UCSD-AML1 (cell line): ENCODE measurements at regions not wholly inside any gene's neighbourhood (a gene's known extent, or its start where the extent isn't known, plus 50 kb on each side); places are given as distances from the start of the nearest gene placed in this dataset.
"Not testable (repeated sequence)": the region's sequence is repeated elsewhere in the genome, so short reads cannot be mapped to it uniquely, and the experiment has no call there.

Experiments
- DNase-seq: peaks from one replicate; lab custom pipeline; 2025; ENCODE audit not compliant: unreplicated experiment; lab: John Stamatoyannopoulos, UW

GRCh38 chr4:188282471-188283232 is 143.4 kb downstream of the TRIML1 start:
- no peak for DNase-seq

GRCh38 chr4:188287169-188287894 is 148.1 kb downstream of the TRIML1 start:
- no peak for DNase-seq

GRCh38 chr4:188289531-188290125 is 150.4 kb downstream of the TRIML1 start:
- DNase-seq, result no peak

DNA sequence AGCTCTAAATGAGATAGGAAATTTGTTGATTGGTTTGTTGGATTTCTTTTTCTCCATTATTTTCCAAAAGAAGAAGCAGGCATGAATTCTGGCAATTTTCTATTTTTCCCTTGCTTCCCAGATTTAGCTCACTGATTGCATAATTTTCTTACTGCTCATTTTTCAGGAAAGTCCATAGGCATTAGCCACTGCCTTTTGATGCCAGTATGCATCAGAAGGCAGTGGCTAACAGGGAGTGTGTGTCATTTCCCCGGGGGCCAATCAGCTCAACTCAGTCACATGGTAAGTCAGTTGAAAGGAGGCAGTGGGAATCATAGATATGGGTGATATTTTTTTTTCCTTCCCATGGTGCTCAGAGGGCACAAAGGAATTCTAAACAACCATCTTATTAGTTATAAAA is 156.7 kb downstream of the TRIML1 start:
- DNase-seq, result no peak

DNA sequence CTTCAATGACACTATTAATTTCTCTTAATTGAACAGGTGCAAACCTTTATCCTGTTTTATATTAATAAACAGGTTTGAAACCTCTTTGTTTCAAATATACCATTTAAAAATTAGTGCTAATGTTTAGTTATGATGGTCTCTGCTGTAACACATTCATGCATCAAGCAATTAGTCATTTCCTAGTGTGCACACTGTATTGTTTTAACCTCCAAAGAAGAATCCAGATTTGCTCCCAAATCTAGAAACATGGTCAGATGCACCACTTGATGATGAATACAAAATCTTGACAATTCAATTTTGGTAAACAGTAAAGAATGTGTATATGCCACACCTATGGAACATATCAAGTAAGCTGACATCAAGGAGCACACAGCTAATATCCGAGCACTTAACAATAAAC is 157.1 kb downstream of the TRIML1 start:
- DNase-seq, result no peak

GRCh38 chr4:188297873-188298272 is 158.6 kb downstream of the TRIML1 start:
- DNase-seq, result no peak

GRCh38 chr4:188299161-188299560 is 159.9 kb downstream of the TRIML1 start:
- DNase-seq, result no peak

DNA sequence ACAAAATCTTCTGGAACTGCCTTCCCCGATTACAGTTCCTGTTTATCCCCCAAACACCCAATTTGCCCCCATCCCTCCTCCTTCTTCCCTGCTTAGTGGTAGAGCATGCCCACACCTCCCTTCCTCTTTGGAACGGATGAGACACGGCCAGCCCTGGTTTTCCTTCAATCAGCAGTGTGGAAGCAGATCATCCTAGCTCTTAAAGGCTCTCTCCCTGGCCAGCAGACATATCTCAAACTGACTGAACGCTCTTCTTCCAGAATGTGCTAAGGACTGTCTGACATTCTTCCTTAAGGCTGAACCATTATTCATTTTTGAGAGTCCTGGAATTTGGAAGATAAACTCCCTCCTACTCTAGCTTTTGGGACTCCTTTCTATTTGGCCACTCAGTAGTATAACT is 161.1 kb downstream of the TRIML1 start:
- DNase-seq, result no peak

GRCh38 chr4:188305690-188306089 is 166.4 kb downstream of the TRIML1 start:
- DNase-seq, result no peak

GRCh38 chr4:188307591-188307990 is 168.3 kb downstream of the TRIML1 start:
- no peak for DNase-seq

DNA sequence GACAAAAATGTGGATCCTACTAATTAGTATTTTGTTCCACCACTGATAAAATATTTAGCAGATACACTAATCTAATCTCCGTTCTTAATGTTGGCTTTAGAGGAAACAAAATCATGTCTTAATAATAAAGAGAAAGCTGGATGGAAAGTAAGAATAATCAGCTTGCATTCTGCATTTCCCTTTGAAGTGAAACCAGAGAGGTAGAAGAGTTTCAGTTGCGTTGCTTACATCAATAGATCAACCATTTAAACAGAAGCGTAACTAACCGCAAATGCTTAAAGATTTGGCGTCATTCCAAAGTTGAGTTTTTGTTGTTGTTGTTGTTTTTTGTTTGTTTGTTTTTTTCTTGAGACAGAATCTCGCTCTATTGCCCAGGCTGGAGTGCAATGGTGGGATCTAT is 168.9 kb downstream of the TRIML1 start:
- DNase-seq, result no peak

- no peak for DNase-seq
These were observed 177.2 kb downstream of the TRIML1 start for GRCh38 chr4:188316391-188316790.

DNA sequence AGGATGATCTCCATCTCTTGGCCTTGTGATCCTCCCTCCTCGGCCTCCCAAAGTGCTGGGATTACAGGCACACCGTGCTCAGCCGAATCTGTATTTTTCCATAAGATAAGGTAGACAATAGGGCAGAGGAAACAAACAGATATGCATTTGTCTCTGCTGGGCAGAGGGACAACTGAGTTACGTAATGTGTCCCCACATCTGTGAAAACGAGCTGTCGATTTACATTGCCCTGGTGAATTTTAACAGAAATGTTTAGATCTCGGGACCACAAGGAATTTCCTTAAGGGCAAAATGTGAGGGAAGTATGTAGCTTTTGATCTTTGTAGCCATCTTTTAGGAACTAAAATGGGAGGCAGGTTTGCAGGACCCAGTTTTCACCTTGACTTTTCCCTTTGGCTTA is 189.7 kb downstream of the TRIML1 start:
- DNase-seq, result no peak

DNA sequence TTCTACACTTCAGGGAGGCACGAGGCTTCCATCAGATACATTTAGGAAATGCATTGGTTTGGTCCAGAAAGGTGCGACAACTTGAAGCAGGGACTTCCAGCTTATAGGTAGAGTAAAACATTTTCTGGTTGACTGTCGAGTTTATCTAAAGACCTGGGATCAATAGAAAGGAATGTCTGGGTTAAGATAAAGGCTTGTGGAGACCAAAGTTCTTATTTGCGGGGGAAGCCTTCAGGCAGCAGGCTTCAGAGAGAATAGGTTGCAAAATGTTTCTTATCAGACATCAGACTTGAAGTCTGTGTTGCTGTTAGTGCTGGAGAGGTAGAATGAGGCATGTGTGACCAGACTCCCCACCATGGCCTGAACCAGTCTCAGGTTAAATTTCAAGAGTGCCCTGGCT is 190.3 kb downstream of the TRIML1 start:
- DNase-seq, result no peak

- no peak for DNase-seq
These were observed 193.0 kb downstream of the TRIML1 start for GRCh38 chr4:188332265-188332664.

GRCh38 chr4:188336891-188337290 is 197.7 kb downstream of the TRIML1 start:
- DNase-seq, result no peak

DNA sequence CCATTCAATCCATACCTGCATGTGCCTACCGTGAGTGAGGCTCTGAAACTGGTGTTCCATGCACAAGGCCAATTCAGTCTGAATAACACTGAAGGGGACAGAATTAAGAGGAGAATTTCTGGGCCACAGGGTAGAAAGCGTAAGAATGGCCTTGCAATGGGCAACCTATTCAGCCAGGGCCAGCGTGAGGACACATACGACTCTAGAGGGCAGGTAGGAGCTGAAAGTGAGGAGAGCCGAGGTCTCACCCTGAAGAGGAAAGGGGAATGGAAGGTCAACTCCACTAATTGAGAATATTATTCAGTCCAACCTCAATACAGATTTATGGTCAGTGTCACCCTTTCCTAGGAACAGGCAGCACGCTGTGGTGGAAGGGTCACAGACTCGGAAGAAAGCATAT is 202.2 kb downstream of the TRIML1 start:
- DNase-seq, result no peak

DNA sequence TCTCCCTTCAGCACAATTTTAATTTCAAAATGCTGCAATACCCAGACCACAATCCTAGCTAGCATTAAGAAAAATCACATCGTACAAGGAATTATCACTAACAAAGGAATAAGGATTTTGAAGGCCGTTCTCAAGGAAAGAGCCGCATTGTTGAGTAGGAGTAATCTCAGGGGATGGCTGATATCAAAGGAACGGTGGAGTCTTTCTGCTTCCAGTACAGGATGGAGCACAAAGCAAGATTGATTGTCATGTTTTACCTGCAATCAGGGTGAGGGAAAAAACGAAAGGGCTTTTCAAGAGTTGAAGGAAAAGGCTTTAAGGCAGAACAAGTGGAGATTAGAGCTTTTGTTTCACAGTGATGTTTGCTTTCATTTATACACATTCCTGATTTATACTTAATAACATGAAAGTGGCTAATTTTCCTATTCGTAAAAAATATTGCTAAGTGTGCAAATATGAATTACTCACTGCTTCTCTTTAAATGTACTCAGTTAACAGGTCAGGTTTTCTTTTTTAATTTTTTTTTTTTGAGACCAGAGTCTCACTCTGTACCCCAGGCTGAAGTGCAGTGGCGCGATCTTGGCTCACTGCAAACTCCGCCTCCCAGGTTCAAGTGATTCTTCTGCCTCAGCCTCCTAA is 207.0 kb downstream of the TRIML1 start:
- no peak for DNase-seq

GRCh38 chr4:188347339-188347738 is 208.1 kb downstream of the TRIML1 start:
- no peak for DNase-seq

- not testable (repeated sequence) for DNase-seq
These were observed 210.3 kb downstream of the TRIML1 start for GRCh38 chr4:188349569-188349968.

GRCh38 chr4:188363196-188363595 is 224.0 kb downstream of the TRIML1 start:
- DNase-seq, result no peak

GRCh38 chr4:188370777-188371176 is 231.5 kb downstream of the TRIML1 start:
- no peak for DNase-seq
